ENCODE measurements at regions not wholly inside any gene's neighbourhood (a gene's known extent, or its start where the extent isn't known, plus 50 kb on each side); places are given as distances from the start of the nearest gene placed in this dataset.

GRCh38 chr18:22814329-22814703, 118.8 kb upstream of the RBBP8 start:
- no peak for TF ChIP-seq STAT1 (conservative IDR thresholded peaks at IDR 0.05)
- no peak for TF ChIP-seq CBX5 (IDR thresholded peaks at IDR 0.05; ENCODE audit: low read depth)
- no peak for TF ChIP-seq RELA (IDR thresholded peaks at IDR 0.05; ENCODE audit: borderline replicate concordance, partially characterized antibody)
- ChIA-PET CTCF (interaction anchor here (0.5 to 7.3 kb wide), 38 partner anchors 8 to 701 kb away, joined by 3 to 83 read pairs (median 4); partner anchors contain the start of gene RBBP8), SMC1A (ENCODE audit: uncharacterized antibody, unreplicated experiment) (interaction anchor here (0.7 to 3.9 kb wide), 17 partner anchors 9 to 684 kb away, joined by 3 to 26 read pairs (median 5); no protein-coding TSS in a partner anchor), RAD21 (ENCODE audit: unreplicated experiment) (interaction anchor here (0.9 to 7.5 kb wide), 15 partner anchors 9 to 597 kb away, joined by 3 to 38 read pairs (median 4); no protein-coding TSS in a partner anchor), POLR2A (interaction anchor here (1.0 kb wide), 1 partner anchor 167 kb away, joined by 3 read pairs; no protein-coding TSS in a partner anchor)
- H2AFZ ChIP-seq (ENCODE audit: control insufficient read depth, low read depth, low read length): no peak overlapping the region
- no TSS peak for BruUV-seq (replicated peaks)
- H3K4me2 ChIP-seq (ENCODE audit: control insufficient read depth, insufficient read depth): no peak overlapping the region
- no peaks in the 10 kb centered on the region; the same call in 2 of the 3 replicates for H3K9me3 ChIP-seq (replicated peaks; ENCODE audit: control insufficient read depth, insufficient read depth, low read length)
- H4K20me1 ChIP-seq (ENCODE audit: control insufficient read depth, insufficient read depth): no peaks in the 10 kb centered on the region
- no peak for FAIRE-seq
- DNase-seq (ENCODE audit: low read depth, low spot score): no peak
- in situ Hi-C loops (cut with MboI) (loop anchor here (10.0 kb wide), 1 partner anchor 600 kb away; no protein-coding TSS in a partner anchor), intact Hi-C loops (cut with micrococcal nuclease; ENCODE audit: unreplicated experiment) (loop anchor here (5.0 kb wide), 1 partner anchor 593 kb away; no protein-coding TSS in a partner anchor)
- no peaks in the 10 kb centered on the region for H3K79me2 ChIP-seq (ENCODE audit: control insufficient read depth, insufficient read depth, low read length)
- H3K4me1 ChIP-seq (ENCODE audit: control insufficient read depth, insufficient read depth, low read length): no peaks in the 10 kb centered on the region
- no peak overlapping the region for H3K4me3 ChIP-seq
- no peaks in the 10 kb centered on the region for H3K27me3 ChIP-seq (replicated peaks in 1 of 2; ENCODE audit: control insufficient read depth in 2 of 2, insufficient read depth in 2 of 2, low read length in 1 of 2)
- no peak overlapping the region for H3K9ac ChIP-seq (ENCODE audit: control insufficient read depth, insufficient read depth, low read length)
- no peak overlapping the region for H3K27ac ChIP-seq (ENCODE audit: control insufficient read depth, insufficient read depth)
- WGBS (ENCODE audit: insufficient coverage, insufficient replicate concordance, low lambda C conversion rate, missing lambda C conversion rate): 39% methylated on average over 4 of the region's 4 CpGs
- no peaks in the 10 kb centered on the region for H3K36me3 ChIP-seq (ENCODE audit: control insufficient read depth in 2 of 2, insufficient read depth in 2 of 2, low read length in 1 of 2)
- ATAC-seq: no peak

GRCh38 chr18:22816266-22817176, 116.6 kb upstream of the RBBP8 start:
- ATAC-seq: no peak
- CTCF ChIA-PET: interaction anchor here (0.8 to 7.3 kb wide), 8 partner anchors 17 to 595 kb away, joined by 3 to 83 read pairs (median 5); no protein-coding TSS in a partner anchor
- no TSS peak for BruUV-seq (replicated peaks)
- Histone ChIP-seq H3K4me2 (ENCODE audit: control insufficient read depth, insufficient read depth) (no peak overlapping the region), H3K36me3 (ENCODE audit: control insufficient read depth in 2 of 2, insufficient read depth in 2 of 2, low read length in 1 of 2) (no peaks in the 10 kb centered on the region), H3K4me1 (ENCODE audit: control insufficient read depth, insufficient read depth, low read length) (no peaks in the 10 kb centered on the region), H4K20me1 (ENCODE audit: control insufficient read depth, insufficient read depth) (no peaks in the 10 kb centered on the region), H3K27ac (ENCODE audit: control insufficient read depth, insufficient read depth) (no peak overlapping the region), H2AFZ (ENCODE audit: control insufficient read depth, low read depth, low read length) (no peak overlapping the region), H3K27me3 (replicated peaks in 1 of 2; ENCODE audit: control insufficient read depth in 2 of 2, insufficient read depth in 2 of 2, low read length in 1 of 2) (no peaks in the 10 kb centered on the region), H3K79me2 (ENCODE audit: control insufficient read depth, insufficient read depth, low read length) (no peaks in the 10 kb centered on the region), H3K4me3 (no peak overlapping the region), H3K9me3 (replicated peaks; ENCODE audit: control insufficient read depth, insufficient read depth, low read length) (no peaks in the 10 kb centered on the region; the same call in 2 of the 3 replicates), H3K9ac (ENCODE audit: control insufficient read depth, insufficient read depth, low read length) (no peak overlapping the region)
- DNase-seq (ENCODE audit: low read depth, low spot score): no peak
- 39% methylated on average over 18 of the region's 18 CpGs for WGBS (ENCODE audit: insufficient coverage, insufficient replicate concordance, low lambda C conversion rate, missing lambda C conversion rate)
- POLR2A ChIA-PET: interaction anchor here (0.6 kb wide), 1 partner anchor 113 kb away, joined by 3 read pairs; no protein-coding TSS in a partner anchor
- intact Hi-C loops (cut with micrococcal nuclease; ENCODE audit: unreplicated experiment) (no loop called here), in situ Hi-C loops (cut with MboI) (loop anchor here (10.0 kb wide), 1 partner anchor 598 kb away; no protein-coding TSS in a partner anchor)
- SMC1A ChIA-PET (ENCODE audit: uncharacterized antibody, unreplicated experiment): interaction anchor here (0.7 to 2.5 kb wide), 9 partner anchors 15 to 689 kb away, joined by 3 to 7 read pairs (median 4); no protein-coding TSS in a partner anchor
- FAIRE-seq: no peak
- RAD21 ChIA-PET (ENCODE audit: unreplicated experiment): interaction anchor here (0.6 to 7.5 kb wide), 6 partner anchors 10 to 594 kb away, joined by 3 to 38 read pairs (median 4); no protein-coding TSS in a partner anchor
- no peak for TF ChIP-seq IKZF1 (conservative IDR thresholded peaks at IDR 0.05)
- TF ChIP-seq NFYB (IDR thresholded peaks at IDR 0.05; ENCODE audit: insufficient read depth, low read depth, low read length): no peak
- no peak for TF ChIP-seq MYC (IDR thresholded peaks at IDR 0.05; ENCODE audit: insufficient read depth, insufficient read length, insufficient replicate concordance, low read length, severe bottlenecking)
- no peak for TF ChIP-seq EED (IDR thresholded peaks at IDR 0.05; ENCODE audit: low read depth)
- no peak for TF ChIP-seq ZBTB33 (IDR thresholded peaks at IDR 0.05)
- no peak for TF ChIP-seq MTA3 (IDR thresholded peaks at IDR 0.05; ENCODE audit: borderline replicate concordance, low read length)
- TF ChIP-seq MAX (IDR thresholded peaks at IDR 0.05; ENCODE audit: low read depth, low read length): no peak
- TF ChIP-seq ZNF384 (IDR thresholded peaks at IDR 0.05; ENCODE audit: borderline replicate concordance, low read depth, low read length): no peak
- TF ChIP-seq EZH2 (IDR thresholded peaks at IDR 0.05; ENCODE audit: borderline replicate concordance, control insufficient read depth, low read depth, low read length): no peak
- TF ChIP-seq ASH2L (IDR thresholded peaks at IDR 0.05; ENCODE audit: borderline replicate concordance, low read depth): no peak

Data from GM12878 (cell line).